NCI-H2196 treated with DMSO at 0.1 percent for 48 hours (cell line): ENCODE measurements at regions not wholly inside any gene's neighbourhood (a gene's known extent, or its start where the extent isn't known, plus 50 kb on each side); places are given as distances from the start of the nearest gene placed in this dataset.

Source experiments
- DNase-seq: peaks from one replicate; lab custom pipeline; 2025; ENCODE audit not compliant: unreplicated experiment; lab: John Stamatoyannopoulos, UW

GRCh38 chr18:29041976-29042375 lies 865.0 kb upstream of the CDH2 start:
- DNase-seq: no peak

DNA sequence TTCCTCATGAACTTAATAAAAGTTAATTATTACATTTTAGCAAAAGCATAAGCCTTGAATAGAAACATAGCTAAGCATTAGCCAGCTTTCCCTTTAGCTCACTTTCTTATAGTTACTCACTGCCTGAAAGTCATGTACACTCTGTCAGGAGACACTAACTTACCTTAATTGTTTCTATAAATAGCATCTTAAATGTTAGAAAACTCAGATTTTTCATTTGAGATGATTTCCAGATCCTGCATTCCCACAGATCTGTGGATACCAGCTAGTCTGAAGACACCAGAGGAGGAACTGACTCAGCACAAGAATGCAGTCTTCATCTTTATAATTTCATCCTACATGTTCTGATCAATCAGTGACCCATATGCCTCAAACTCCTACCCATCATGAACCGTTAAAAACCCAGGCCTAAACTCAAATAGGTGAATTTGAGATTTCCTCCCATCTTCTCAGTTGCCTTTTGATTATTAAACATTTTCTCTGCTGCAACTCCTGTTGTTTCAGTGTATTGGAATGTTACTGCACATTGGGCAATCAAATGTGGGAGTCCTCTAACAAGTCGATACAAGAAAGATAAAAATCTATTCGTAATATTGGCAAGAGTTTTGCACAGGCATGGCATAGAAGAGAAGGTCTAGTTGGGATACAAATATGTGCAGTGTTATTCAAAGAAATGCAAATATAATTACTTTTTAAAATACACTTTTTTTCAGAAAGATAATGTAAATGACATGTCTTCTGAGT lies 857.4 kb upstream of the CDH2 start:
- DNase-seq: no peak

DNA sequence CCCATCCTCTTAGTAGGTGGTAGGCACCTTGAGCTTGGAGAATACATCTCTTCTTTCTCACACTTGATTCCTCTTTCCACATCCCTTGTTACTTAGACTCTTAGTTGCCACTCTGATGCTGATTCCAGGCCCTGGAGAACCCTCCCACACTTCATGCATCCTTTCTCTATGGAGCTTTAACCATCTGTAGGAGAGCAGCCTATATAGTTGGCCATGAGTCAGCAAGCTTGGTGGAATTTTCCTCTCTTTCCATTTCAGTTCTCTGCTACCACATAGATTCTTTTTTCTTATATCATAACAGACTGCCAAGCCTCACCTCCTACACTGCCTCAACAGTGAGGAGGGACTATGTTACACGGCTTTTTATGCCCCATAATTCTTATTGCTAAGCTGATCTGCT lies 851.6 kb upstream of the CDH2 start:
- no peak for DNase-seq

DNA sequence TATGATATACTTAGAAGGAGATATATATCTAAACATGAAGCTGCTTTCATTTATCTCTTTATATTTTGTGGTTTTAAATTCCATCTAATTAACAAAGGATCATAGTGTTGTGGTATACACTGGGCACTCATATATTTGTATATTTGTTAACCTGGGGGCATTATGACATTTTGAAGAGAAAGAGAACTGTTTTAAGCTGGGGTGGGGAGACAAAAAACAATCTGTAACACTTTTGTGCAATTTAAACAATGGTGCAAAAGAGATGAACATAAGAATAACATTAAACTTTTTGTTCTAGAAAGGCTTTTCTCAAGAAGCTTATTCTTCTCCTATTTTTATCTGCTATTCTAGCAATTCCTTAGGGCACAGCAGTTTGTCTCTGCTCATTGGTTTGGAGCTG lies 842.0 kb upstream of the CDH2 start:
- no peak for DNase-seq

DNA sequence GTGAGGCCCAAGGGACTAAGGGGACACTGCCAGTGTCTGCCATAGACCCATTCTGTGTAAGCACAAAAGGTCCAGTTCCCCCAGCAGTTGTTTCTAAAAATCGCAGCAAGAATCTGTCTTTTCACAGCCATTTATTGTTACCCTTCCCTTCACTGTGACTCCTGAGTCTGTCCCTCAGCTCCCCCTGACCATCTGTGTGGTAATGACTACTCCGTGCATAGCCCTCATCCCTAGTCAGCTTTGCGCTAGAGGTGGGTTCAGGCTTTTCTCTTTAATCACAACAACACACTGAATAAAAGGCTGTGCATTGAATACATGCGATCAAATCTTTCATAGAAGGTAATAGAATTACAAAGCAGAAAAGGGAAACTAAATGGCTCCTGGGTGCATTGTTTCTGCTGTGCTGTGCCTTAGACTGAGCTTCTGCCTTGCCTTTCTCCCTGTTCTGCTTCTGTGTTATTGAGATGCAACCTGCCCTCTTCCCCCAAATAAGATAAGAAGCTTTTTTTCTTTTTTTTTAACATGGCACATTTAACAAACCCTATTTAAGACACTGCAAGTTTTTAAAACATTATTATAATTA lies 836.0 kb upstream of the CDH2 start:
- DNase-seq: no peak

- DNase-seq: no peak
Observed at GRCh38 chr18:29012364-29012763, 835.4 kb upstream of the CDH2 start.

- no peak for DNase-seq
Observed at GRCh38 chr18:29009250-29009803, 832.4 kb upstream of the CDH2 start.

DNA sequence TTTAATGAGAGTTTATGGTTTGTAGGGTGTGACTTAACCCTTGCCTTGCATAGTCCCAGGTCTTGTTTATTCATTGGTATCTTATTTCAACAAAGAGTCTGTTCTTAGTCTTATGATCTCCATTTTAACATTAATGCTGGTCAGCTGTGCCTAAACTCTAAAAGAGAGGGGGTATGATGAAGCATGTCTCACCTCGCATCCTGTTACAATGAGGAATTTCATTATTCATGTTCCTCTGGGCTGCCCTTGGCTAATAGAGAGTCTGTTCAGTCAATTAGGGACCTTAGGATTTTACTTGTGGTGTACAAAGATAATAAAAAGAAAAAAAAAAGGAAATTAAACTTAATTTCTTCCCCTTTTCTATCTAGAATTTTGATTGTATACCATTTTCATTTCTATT lies 831.9 kb upstream of the CDH2 start:
- no peak for DNase-seq

DNA sequence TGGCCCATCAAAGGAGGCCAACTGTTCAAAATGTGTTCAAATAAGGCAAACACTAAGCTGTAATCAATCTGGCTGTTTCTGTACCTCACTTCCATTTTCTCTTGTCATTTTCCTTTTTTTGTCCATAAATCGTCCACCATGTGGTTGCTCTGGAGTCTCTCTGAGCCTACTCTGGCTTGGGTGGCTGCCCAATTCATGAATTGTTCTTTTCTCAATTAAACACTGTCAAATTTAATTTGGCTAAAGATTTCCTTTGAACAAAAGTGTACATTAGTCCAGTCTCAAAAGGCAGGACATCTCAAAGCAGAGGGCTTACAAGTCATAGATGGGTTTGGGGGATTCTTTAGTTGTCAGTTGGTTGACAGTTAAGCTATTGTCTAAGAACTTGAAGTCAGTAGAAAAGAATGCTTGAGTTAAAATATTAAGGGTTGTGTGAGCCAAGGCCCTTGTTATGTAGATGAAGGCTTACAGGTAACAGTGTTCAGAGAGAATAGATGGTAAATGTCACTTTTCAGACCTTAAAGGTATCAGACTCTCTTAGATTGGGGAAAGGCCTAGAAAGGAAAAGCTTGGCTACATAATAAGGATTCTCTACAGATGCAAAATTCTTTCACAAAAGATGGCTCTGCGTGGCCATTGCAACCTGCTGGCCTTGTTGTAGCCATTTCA lies 831.2 kb upstream of the CDH2 start:
- no peak for DNase-seq

DNA sequence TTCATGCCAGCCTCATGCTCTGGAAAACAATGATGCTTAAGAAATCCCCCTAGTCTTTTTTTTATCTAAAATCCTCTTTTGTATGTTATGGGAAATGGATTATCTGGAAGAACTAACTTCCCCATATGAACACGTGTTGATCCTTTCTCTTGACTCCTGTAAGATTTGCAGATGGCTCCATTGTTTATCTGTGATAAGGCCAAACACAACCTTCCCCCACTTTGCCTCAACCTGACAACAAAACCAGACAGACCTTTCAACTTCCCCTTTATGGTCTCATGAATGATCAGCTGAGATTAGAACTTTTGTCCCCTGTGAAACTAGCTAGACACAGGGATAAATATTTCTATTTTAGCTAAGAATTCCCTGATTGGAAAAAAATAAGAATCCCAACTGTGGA lies 828.0 kb upstream of the CDH2 start:
- no peak for DNase-seq

DNA sequence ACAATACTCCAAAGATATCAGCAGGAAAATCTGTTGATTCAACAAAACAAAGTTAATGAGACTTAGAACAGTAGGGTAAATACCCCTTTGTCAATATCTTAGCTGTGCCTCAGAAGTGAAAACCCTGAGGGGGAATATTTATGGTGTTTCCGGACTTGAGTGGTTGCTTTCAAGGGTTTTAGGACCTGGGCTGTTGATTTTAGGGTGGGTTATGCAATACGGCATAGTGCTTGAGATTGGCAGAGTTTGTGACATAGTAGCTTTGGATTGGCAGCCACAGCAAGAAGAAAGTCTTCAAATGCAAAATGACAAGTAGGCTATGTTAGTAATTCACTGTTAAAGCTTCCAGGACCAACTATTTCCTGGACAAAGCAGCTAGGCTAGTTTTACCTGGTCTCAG lies 826.3 kb upstream of the CDH2 start:
- no peak for DNase-seq

- no peak for DNase-seq
Observed at GRCh38 chr18:29002747-29003146, 825.8 kb upstream of the CDH2 start.

DNA sequence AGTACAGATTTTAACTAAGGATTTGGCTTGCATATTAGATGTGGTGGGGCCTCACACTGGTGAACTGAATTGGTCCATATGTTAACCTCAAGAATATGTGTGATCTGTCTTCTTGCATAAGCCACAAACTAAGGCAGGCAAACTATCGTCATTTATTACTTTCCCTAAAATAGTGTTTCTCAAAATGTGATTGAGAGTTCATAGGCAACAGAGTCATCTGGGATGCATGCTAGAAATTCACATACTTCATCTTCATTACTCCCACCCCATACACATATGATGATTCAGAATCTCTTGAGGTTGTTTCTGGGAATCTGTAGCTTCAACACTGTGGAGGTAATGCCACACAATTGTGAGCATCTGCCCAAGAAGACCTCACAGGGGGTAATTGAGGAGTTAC lies 822.8 kb upstream of the CDH2 start:
- no peak for DNase-seq

DNA sequence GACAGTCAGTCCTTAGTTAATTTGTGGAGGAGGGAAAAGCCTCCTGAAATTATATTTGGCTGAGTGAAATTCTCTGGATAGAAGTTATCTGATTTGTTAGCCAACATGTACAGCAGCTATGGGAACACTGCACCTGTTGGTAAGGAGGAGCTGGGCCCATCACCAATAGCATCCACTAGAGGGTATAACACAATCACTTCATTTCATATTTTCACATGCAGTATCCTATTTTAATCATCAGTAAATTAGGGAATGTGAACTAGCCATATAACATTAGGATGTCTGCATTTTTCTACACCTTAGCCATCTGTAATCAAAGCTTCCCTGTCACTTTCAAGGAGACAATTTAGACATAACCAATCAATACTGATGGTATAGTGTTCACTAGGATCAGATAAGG lies 818.4 kb upstream of the CDH2 start:
- no peak for DNase-seq

DNA sequence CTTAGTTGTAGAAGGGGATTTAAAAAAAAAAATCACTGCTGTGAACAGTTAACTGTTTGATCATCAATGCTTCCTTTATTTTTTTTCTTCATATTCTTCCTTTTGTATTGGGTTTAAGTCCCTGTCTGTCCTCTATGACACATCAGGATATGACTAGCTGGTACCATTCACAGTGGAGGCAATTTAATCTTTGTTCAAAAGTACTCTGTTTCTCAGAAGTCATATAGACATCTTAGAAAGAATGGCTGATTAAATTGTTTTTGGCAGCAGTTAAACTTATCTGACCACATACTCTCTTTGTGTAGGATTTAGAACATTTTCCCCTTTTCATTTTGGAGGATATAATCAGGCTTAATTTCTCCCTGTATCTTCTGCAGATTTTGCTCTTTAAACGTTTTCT lies 807.8 kb upstream of the CDH2 start:
- no peak for DNase-seq

- no peak for DNase-seq
Observed at GRCh38 chr18:28974504-28974903, 797.6 kb upstream of the CDH2 start.

DNA sequence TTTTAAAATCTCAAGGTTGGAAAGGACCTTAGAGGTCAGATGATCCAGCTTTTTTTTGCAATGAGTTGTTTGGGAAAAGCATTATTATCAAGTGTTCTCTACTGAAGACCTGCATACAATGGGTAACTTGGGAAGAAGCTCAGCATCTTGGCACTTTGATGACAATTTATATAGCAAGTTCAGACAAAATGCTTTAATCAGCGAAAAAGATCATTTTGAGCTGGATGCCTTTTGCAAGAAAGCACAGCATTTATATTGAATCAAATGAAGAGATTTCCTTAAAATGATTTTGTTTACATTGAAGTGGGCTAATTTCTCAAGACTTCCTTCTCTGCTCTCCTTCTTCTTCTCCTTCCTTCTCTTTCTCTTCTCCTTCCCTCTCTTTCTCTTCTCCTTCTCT lies 796.4 kb upstream of the CDH2 start:
- no peak for DNase-seq

DNA sequence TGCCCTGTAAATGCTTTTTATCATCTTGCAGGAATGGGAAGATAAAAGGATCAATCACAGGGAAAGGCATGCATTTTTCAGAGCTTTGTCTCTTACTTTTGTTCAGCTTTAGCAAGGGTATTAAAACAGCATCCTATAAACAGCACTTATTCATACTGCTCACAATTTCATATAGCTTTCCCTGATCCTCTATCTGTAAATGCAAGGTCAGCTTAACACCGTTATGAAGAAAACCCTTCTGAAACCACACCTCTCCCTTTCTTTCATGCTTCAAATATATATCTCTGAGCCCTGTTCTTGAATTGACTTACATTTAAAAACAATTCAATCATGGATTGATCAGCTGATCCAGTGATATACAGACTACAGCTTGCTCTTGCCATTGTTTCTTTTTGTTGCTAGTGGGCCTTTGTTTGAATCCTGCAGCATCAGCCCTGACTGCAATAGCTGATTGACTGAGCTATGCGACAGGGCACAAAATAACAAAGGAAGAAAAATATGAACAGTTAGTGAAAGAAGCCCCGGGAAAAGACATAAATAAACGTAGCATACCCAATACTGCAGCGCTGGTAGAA lies 795.5 kb upstream of the CDH2 start:
- DNase-seq: no peak

DNA sequence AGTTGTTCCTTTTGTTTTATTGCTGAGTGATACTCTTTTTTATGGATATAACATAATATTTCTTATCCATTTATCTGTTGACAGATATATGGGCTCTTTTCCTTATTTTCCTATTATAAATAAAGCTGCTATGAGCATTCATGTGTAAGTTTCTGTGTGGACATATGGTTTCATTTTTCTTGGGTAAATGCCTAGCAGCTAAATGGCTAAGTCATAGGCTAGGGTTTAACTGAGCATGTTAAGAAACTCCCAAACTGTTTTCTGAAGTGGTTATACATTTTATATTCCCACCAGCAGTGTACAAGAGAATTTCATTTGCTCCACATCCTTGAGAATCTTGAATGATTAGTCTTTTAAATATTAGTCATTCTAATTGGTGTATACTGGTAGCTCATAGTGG lies 786.6 kb upstream of the CDH2 start:
- DNase-seq: no peak

DNA sequence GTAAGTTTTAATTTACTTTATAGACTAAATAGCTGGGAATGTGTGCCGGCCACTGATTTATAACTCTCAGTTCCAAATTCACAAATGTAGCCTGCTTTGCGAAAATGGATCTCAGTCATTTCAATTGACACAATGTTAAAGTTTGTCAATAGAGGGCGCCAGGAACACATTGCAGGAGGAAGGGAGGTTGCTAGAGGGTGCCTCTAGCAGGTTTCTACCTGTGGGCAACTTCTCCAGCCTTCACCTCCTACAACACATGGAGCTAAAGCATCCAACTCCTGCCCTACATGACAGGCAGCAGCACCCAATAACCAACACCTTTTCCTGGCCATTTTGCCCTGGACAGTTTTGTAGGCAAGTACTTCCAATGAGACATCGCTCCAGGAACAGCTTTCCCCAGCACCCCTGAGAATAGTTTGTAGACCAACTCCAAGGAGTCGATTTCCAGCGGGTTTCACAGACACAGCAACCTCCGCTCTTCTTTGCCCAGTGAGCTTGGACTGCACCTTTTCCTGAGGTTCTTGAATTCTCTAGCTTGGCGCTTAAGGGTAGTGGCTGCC lies 784.8 kb upstream of the CDH2 start:
- no peak for DNase-seq

GRCh38 chr18:28960146-28960545 lies 783.2 kb upstream of the CDH2 start:
- no peak for DNase-seq

DNA sequence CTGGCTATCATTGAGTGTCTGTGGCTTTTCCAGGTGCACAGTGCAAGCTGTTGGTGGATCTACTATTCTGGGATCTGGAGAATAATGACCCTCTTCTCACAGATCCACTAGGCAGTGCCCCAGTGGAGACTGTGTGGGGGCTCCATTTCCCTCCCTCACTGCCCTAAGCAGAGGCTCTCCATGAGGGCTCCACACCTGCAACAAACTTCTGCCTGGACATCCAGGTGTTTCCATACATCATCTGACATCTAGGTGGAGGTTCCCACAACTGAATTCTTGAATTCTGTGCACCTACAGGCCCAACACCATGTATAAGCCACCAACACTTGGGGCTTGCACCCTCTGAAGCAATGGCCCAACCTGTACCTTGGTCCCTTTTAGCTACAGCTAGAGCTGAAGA lies 775.4 kb upstream of the CDH2 start:
- DNase-seq: no peak
